ENCODE measurements at regions not wholly inside any gene's neighbourhood (a gene's known extent, or its start where the extent isn't known, plus 50 kb on each side); places are given as distances from the start of the nearest gene placed in this dataset.

- TF ChIP-seq CTCF (IDR thresholded peaks at IDR 0.05) (no peak), POLR2A (IDR thresholded peaks at IDR 0.05) (no peak)
Measured at GRCh38 chr1:96475903-96476302, 245.7 kb upstream of the PTBP2 start.
